ENCODE measurements at regions not wholly inside any gene's neighbourhood (a gene's known extent, or its start where the extent isn't known, plus 50 kb on each side); places are given as distances from the start of the nearest gene placed in this dataset.

DNA sequence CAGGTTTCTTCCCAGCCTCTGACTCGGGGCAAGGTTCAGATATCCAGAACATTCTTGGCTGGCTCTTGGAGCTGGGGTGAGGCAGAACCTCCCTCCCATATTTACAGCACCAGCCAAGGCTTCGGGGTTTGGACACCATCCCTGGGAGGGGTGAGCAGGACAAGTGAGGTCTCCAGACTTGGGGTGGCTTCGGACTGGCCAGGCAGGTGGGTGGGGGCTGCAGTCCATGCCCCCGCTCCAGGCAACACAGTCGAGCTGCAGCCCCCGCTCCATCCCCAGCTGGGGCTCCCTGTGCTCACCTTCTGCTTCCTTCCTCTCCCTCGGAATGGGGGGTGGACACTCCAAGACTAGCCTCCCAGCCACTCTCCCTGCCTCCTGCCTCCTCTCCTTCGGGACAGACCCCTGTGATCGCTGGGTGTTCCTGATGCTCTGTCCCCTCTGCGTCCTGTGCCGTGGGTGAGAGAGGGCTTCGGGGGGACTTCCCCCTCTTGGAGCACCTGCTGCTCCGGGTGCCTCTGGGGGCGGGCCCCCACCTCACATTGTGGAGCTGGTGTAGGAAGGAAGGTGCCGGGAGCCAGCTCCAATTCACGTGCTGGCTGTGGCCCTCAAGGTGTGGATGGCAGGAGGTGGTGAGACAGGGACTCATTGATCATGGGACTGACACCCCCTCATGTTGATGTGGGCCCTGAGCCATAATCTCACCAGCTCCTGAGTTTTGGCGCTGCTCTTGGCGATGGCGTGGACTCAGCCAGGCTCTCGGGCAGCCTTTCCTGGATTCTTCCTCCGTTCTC lies 189.2 kb downstream of the SEC14L1 start:
- TF ChIP-seq ZNF48 (tag by site-specific recombination; IDR thresholded peaks at IDR 0.05), result no peak
- TF ChIP-seq, protein P1, sequence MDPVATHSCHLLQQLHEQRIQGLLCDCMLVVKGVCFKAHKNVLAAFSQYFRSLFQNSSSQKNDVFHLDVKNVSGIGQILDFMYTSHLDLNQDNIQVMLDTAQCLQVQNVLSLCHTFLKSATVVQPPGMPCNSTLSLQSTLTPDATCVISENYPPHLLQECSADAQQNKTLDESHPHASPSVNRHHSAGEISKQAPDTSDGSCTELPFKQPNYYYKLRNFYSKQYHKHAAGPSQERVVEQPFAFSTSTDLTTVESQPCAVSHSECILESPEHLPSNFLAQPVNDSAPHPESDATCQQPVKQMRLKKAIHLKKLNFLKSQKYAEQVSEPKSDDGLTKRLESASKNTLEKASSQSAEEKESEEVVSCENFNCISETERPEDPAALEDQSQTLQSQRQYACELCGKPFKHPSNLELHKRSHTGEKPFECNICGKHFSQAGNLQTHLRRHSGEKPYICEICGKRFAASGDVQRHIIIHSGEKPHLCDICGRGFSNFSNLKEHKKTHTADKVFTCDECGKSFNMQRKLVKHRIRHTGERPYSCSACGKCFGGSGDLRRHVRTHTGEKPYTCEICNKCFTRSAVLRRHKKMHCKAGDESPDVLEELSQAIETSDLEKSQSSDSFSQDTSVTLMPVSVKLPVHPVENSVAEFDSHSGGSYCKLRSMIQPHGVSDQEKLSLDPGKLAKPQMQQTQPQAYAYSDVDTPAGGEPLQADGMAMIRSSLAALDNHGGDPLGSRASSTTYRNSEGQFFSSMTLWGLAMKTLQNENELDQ (tag by site-specific recombination; IDR thresholded peaks at IDR 0.05; ENCODE audit: low read depth), result no peak
- no peak for TF ChIP-seq ZNF785 (tag by site-specific recombination; IDR thresholded peaks at IDR 0.05)
- TF ChIP-seq, protein P2, sequence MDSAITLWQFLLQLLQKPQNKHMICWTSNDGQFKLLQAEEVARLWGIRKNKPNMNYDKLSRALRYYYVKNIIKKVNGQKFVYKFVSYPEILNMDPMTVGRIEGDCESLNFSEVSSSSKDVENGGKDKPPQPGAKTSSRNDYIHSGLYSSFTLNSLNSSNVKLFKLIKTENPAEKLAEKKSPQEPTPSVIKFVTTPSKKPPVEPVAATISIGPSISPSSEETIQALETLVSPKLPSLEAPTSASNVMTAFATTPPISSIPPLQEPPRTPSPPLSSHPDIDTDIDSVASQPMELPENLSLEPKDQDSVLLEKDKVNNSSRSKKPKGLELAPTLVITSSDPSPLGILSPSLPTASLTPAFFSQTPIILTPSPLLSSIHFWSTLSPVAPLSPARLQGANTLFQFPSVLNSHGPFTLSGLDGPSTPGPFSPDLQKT (IDR thresholded peaks at IDR 0.05; ENCODE audit: borderline replicate concordance, low read depth, low read length), result no peak
- TF ChIP-seq, protein P3, sequence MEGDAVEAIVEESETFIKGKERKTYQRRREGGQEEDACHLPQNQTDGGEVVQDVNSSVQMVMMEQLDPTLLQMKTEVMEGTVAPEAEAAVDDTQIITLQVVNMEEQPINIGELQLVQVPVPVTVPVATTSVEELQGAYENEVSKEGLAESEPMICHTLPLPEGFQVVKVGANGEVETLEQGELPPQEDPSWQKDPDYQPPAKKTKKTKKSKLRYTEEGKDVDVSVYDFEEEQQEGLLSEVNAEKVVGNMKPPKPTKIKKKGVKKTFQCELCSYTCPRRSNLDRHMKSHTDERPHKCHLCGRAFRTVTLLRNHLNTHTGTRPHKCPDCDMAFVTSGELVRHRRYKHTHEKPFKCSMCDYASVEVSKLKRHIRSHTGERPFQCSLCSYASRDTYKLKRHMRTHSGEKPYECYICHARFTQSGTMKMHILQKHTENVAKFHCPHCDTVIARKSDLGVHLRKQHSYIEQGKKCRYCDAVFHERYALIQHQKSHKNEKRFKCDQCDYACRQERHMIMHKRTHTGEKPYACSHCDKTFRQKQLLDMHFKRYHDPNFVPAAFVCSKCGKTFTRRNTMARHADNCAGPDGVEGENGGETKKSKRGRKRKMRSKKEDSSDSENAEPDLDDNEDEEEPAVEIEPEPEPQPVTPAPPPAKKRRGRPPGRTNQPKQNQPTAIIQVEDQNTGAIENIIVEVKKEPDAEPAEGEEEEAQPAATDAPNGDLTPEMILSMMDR (tag by site-specific recombination; IDR thresholded peaks at IDR 0.05), result no peak
- no peak for TF ChIP-seq ZNF350 (tag by site-specific recombination; IDR thresholded peaks at IDR 0.05)
- TF ChIP-seq ZNF701 (tag by site-specific recombination; IDR thresholded peaks at IDR 0.05), result no peak
- TF ChIP-seq, protein P4, sequence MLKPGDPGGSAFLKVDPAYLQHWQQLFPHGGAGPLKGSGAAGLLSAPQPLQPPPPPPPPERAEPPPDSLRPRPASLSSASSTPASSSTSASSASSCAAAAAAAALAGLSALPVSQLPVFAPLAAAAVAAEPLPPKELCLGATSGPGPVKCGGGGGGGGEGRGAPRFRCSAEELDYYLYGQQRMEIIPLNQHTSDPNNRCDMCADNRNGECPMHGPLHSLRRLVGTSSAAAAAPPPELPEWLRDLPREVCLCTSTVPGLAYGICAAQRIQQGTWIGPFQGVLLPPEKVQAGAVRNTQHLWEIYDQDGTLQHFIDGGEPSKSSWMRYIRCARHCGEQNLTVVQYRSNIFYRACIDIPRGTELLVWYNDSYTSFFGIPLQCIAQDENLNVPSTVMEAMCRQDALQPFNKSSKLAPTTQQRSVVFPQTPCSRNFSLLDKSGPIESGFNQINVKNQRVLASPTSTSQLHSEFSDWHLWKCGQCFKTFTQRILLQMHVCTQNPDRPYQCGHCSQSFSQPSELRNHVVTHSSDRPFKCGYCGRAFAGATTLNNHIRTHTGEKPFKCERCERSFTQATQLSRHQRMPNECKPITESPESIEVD (tag by site-specific recombination; IDR thresholded peaks at IDR 0.05), result no peak
- TF ChIP-seq ZNF274 (IDR thresholded peaks at IDR 0.05; ENCODE audit: low read length), result no peak
- no peak for TF ChIP-seq ZNF274 (tag by site-specific recombination; IDR thresholded peaks at IDR 0.05; ENCODE audit: borderline replicate concordance)
- TF ChIP-seq GFI1B (tag by site-specific recombination; IDR thresholded peaks at IDR 0.05), result no peak
- TF ChIP-seq HOXD13 (CRISPR knock-in tag; IDR thresholded peaks at IDR 0.05; ENCODE audit: borderline replicate concordance), result no peak
- TF ChIP-seq KLF16 (tag by site-specific recombination; IDR thresholded peaks at IDR 0.05), result no peak
